HG03565 (cell line): ENCODE measurements at regions not wholly inside any gene's neighbourhood (a gene's known extent, or its start where the extent isn't known, plus 50 kb on each side); places are given as distances from the start of the nearest gene placed in this dataset.

ENCODE experiments used
- ATAC-seq: cut with Tn5 transposase; IDR thresholded peaks from one replicate; pipeline ENCODE4 v1.9.1; 2021; ENCODE audit warnings: mild to moderate bottlenecking, moderate library complexity; ENCODE audit not compliant: unreplicated experiment

DNA sequence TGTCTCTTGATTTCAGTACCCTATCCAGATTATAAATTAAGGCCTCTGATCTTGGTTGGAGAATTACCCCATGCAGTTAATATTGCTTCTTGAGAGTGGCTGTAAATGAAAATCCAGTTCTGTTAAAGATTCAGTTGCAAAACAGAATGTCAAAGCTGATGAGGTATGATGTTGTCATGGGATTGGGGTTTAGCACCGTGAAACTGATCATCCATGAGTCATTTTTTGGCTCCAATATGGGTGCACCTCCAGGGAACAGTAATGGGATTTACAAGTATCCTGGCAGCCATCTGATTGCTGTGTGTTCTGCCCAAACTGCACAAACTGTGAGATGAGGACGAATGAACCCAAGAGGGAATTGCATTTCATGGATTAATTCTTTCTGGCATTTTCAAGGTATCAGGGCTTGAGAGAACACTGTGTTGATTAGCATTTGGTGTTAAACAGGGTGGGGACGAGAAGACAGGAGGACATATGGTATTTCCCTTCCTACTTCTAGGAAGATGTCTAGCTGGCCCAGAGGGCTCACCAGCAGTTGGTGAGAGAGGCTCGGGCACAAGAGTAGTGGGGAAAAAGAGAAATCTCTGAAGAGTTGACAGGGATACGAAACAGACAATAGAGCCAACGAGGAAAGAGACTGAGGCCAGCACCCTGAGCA is 214.7 kb downstream of the GAS1 start:
- no peak for ATAC-seq

GRCh38 chr9:86731511-86732063 is 215.7 kb downstream of the GAS1 start:
- no peak for ATAC-seq

DNA sequence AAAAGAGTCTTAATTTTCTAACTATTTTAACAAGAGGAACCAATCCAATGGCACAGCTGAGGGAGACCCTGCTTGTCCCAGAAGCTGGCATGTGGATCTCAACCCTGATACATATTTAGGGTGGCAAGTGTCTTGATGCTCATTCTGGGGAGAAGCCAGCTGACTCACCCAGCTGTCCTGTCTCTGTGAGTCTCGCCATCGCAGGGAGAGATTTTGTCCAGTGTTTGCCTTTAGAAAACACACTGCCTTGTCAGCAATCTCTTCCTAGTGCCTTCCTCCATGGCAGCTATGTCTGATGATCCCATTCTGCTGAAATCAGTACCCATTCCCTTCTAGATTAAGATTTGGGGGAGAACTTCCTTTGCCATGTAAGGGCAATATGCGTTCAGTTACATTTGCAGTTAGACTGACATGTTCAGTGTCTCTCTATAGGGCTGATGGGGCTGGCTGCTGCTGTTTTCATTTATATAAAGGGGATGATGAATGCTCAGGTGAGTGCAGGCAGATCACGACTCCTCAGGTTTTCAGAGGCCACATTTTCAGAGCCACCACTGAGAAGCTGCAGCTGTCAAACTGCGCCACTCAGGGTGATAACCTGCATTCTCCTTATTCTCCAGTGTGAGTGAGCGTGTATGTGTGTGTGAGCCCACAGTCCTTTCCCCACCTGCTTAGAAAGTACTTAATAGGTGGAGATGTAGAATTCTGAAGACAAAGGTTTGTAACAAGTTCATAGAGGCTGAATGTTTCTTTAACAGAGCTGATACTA is 217.0 kb downstream of the GAS1 start:
- ATAC-seq, result no peak

- no peak for ATAC-seq
These were observed 222.8 kb downstream of the GAS1 start for GRCh38 chr9:86724529-86724928.

- no peak for ATAC-seq
These were observed 224.0 kb downstream of the GAS1 start for GRCh38 chr9:86723346-86723745.

DNA sequence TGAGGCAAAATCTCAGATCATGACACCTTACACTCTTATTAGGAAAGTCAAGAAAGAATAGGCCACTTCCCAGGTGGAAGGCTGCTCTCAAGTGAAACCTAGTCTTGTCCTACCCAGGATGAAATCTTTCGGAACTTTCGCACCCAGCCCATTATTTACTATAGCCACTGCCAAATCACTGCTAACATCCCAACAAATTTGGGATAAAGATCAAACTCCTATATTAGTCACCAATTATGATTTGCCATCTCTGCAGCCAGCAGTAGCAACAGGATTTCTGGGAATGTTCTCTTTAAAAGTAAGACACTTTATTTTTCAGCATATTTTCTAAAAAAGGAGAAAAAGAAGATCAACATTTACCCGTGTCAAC is 224.6 kb downstream of the GAS1 start:
- ATAC-seq, result no peak

DNA sequence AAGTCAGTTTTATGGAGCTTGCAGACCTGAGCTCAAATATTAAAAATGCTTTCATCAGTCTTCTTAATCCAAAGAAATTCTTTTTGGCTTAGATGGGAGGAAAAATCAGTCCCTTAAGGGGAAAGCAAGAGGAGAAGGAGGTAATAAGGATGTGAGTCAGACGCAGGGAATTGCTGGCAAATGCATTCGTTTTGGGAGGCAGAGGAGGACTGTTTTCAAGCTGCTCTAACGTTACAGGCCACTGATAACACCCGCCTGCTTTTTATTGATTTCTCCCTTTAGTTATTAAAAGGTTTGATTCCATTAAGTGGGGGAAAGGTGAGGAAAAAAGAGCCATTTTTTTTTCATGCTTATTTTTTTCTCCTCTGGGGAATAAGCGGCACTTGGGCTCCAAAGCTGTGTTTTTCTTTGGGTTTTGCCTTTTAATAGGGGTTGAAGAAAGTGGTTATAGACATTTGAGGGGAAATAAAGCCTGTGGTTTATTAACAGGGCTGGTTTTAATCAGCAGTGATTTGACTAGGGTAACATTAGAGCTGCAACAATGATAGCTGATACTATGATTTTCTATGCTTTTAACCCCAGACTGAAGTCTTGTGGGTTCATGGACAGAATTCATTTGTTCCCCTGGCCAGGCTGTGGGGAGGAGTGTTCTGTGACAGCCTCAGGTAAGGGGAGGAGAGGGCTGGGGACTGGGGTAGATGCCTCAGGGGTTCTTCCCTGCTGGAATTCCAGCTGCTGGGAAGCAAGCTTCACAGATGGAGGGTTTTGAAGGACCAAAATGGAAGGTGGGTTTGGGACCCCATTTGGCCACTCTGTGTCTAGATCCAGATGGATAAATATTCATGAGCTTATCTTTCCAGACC is 225.2 kb downstream of the GAS1 start:
- ATAC-seq, result no peak

DNA sequence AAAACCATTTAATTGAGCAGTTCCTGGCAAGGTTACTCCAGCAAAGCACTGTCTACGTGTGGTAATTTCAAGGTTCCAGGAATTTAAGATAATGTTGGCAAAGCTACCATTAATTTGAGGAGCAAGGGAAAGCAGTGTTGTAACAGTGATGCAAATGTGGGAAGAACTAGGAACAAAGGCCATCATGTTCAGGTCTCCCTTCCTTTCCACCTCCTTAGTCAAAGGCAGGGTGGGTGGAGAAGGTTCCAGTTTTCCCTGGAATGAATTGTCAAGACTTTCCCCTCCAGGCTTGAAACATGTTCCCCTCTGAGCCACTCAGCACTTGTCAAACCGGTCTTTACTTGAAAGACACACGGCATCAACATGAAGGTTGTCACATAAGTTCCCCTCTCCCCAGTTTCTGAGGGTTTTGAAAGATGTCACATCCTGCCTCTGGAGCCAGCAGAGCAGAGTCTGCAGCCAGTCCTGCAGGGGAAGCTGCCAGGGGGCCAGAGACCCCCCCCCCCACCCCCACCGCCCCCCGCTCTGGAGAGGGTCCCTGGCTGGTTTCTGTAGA is 226.0 kb downstream of the GAS1 start:
- ATAC-seq, result no peak

DNA sequence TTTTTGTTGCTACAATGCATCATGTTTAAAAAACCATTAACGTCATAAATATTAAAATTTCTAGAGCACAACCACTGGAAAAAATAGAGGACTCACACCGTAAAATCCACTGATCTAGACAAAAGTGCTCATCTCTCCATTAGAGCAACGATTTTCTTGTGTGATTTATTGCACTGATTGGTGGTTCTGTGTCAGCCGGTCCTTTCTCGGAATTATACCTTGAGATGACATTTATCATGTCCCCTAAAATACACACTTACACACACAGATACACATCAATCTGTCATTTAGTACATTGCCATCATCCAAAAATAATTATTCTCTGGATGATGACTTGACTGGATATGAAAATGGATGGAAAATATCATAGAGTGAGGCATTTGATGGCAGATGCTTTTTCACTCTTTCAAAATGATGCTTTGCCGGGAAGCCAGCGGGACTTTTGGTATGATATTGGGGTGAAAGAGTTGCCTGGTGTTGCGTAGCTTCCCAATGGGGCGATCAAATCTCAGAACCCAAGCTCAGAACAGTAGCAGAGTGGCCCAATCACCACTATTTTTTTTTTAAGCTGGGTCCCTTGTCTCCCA is 226.6 kb downstream of the GAS1 start:
- no peak for ATAC-seq

- no peak for ATAC-seq
These were observed 228.8 kb downstream of the GAS1 start for GRCh38 chr9:86718388-86719049.

- ATAC-seq, result no peak
These were observed 230.9 kb downstream of the GAS1 start for GRCh38 chr9:86716326-86716922.

GRCh38 chr9:86714999-86715398 is 232.3 kb downstream of the GAS1 start:
- no peak for ATAC-seq

DNA sequence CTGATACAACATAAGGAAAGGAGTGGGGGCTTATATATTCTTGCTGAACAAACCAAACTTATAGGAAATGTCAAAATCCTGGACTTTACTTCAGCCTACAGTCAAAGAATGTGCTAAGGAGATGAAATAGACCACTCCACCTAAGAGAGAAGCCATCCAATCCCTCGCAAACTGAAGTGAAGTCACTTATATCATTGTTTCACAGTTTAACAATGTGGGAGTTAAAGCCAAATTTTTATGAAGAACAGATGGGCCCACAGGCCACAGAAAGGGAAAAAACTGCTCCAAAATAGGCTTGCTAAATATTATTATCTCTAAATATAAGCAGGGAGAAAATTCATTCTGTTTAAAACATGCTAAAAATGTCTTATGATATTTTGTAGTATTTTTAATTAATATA is 233.3 kb downstream of the GAS1 start:
- ATAC-seq, result no peak

DNA sequence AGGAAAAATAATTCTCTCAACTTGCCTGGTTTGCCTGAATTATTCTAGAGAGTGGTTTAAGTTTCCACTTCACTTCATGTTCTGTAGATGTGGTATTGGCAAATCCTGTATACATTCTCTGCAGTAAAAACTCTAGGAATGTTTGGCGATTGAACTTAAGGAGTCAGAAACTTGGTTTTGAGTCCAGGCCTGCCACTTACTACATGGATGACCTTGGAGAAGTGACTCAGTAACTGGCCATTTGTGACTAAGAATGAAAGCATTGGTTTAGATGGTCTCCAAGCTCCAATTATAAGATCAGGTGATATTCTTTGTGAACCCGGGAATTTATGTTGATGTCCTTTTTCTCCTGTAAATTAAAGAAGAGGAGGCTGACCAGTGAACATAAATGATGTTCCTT is 233.8 kb downstream of the GAS1 start:
- ATAC-seq, result no peak

GRCh38 chr9:86708918-86709835 is 238.1 kb downstream of the GAS1 start:
- ATAC-seq, result no peak

GRCh38 chr9:86707932-86708510 is 239.3 kb downstream of the GAS1 start:
- no peak for ATAC-seq

- ATAC-seq, result no peak
These were observed 240.9 kb downstream of the GAS1 start for GRCh38 chr9:86706391-86706790.

DNA sequence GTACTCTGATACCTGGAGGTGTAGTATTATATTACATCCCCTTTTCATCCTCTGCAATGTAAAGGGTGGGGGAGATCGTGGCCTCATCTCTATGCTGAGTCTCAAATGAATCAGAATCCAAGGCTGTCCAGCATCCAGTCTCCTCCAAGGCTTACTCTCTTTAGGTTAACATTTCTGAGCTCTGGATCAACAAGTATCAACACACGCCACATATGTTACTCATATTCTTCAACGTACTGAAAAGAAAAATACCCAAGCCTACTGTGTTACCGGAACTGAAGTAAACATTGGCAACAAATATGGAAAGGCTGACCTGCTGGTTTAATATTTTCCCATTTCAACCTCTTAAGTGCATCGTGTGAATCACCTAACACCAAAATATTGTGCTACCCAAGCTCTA is 241.8 kb downstream of the GAS1 start:
- no peak for ATAC-seq
